ENCODE measurements at regions not wholly inside any gene's neighbourhood (a gene's known extent, or its start where the extent isn't known, plus 50 kb on each side); places are given as distances from the start of the nearest gene placed in this dataset.

DNA sequence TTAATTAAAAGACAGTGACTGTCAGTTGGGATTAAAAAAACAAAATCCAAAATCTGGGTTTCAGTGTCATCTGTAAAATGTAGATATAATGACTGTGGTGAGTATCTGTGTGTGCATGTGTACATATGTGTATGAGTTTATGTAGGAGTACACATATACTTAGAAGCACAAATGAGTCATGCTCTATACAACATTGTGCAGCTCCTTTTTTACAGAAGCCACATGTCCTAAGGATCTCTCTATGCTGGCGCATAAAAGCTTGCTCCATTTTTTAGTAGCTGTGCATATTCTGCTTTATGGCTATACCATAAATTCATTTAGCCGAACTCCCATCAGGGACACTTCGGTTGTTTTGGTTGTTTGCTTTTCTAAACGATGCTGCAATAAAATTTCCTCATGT is 125.2 kb upstream of the EEF2KMT start:
- TF ChIP-seq POLR2AphosphoS5 (IDR thresholded peaks at IDR 0.05; ENCODE audit: low read depth, low read length), result no peak
- TF ChIP-seq POLR2A (IDR thresholded peaks at IDR 0.05; ENCODE audit: low read depth, low read length), result no peak
- no peak for TF ChIP-seq TAF1 (IDR thresholded peaks at IDR 0.05; ENCODE audit: borderline replicate concordance, low read depth, low read length)

Measured in GM12892 (cell line).